T47D (cell line): ENCODE measurements at regions not wholly inside any gene's neighbourhood (a gene's known extent, or its start where the extent isn't known, plus 50 kb on each side); places are given as distances from the start of the nearest gene placed in this dataset.

ENCODE experiments used
- DNase-seq, 2 experiments: peaks; one replicate each; pipeline versions ENCODE4 v3.0.0 to v3.0.0-alpha.2; 2011 to 2012; ENCODE audit warnings: low read depth in 1 of 2, low spot score in 1 of 2
- JUND ChIP-seq: IDR thresholded peaks from 2 replicates; pipeline ENCODE4 v1.6.1; 2012; ENCODE audit warnings: low read depth
- in situ Hi-C: cut with HindIII; loops from 2 replicates; pipeline ENCODE4 v1.10.0; 2016; ENCODE audit warnings: low sequenced_read_pairs, low pct_unique_long_range_greater_than_20kb

DNA sequence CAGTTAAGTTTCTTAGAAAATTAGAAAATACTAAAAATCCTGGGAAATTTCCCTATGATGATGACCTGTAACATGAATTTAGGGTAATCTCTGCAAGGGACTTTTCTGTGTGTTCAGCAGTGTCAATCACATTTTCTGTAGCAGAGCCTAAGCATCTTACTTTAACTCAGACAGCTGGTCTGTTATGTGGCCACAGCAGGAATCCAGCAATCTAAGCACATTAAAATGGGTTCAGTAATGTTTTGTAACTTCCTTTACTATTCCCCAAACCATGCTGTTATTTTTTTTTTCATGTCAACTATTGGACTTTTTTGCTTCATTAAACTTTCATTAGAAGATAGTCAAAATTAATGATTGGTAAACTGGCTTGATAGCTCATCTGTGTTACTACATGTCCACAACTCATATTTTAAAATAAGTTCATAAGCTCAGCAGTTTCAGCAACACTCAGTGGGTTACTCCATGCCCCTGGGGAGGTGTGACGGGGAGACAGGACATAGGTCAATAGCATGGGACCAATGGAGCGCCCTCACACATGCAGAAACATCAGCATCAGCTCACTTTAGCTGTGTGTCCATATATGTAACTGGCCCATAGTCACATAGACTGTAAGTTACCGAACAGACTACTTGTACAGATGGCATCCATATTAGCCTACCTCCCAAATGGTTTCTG is 168.0 kb upstream of the PACRGL start:
- TF ChIP-seq JUND = no peak
- DNase-seq = no peak
- in situ Hi-C loops = no loop called here

DNA sequence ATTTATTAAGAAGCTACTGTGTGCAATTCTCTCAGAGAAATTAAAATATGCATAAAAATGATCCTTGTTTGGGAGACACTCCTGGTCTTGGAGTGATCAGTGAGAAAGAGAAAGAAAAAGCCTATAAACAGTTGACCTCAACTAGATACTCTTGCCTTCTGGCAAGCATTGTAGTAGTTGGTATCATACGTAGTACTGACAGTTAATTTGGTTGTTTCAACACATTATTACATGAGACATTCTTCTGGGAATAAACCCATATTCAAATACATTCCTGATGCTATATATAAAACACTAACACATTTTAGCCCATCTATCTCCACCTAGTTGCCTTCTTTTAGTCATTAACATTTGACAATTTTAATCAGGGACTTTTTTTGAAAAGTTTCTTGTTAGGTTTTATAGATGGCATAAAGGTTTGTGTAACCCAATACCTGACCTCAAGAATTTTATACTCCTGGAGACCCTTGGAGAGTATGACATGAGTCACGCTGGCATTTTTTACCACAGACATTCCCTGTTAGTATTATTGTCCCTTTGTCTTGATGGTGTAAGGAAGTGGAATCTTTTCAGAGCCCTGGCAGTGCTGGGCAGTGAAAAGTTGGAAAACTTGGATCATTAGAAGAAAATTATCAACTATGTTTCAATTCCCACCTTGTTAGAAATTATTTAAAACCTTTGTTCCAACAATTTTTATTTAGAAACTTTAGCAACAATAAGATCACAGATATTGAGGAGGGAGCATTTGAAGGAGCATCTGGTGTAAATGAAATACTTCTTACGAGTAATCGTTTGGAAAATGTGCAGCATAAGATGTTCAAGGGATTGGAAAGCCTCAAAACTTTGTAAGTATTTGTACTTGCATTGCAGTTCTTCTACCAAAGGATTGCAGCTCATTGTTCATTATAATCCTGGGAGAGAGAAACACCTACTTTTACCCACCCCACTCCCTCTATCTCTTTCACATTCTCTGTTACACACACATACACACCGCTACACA is 167.1 kb upstream of the PACRGL start:
- in situ Hi-C loops = no loop called here
- DNase-seq = no peak
- TF ChIP-seq JUND = no peak

DNA sequence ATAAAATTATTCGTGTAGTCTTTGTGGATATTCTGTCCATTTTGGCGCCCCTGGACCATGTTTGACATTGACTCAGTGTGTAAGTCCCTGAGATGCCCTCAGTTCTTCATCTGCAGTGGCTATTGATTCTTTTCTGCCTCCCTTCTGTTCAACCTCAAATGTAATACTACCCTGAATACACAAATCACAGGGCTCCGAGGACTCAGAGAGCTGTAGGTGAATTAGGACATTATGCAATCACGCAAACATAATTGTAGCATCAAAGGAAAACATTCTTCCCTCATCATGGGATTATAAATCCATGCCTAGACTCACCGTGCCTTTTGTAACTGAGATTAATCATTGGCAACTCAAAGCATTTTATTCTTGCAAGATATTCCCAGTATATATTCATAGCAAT is 161.4 kb upstream of the PACRGL start:
- TF ChIP-seq JUND = no peak
- in situ Hi-C loops = no loop called here
- no peak for DNase-seq

DNA sequence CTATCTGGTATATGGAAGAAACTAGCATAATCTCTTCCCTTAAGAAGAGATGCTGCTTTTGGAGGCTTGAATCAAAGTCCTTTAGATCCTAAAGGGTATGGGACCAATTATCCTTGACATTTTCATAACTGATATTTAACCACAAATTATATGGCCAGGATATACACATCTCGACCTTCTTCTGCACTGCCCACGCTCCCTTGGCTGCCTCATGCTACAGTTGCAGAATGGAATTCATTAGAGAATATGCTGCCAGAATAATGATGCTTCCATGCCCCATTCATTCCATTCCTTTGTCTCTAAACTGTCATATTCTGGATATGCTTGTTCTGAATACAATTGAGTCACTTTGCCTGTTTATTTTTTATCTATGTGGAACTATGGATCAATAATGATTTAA is 157.1 kb upstream of the PACRGL start:
- no peak for DNase-seq
- in situ Hi-C loops = no loop called here
- TF ChIP-seq JUND = no peak

DNA sequence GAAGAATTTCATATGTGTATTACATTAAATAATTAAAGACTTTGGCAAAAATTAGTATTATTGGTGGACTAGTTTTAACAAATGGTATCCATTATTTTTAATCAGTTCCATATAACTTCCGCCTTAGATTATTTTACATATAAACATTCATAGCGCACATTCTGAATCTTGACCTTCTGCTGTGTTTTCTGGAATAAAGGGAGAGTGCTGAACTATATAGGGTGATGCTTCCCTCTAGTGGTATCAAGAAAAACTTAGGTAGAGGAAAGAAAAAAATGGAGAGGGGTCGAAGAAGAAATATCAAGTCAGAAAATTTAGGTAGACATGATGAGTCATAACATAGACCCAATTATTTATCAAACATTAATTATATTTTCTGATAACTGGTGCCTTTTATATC is 155.6 kb upstream of the PACRGL start:
- no peak for TF ChIP-seq JUND
- in situ Hi-C loops = no loop called here
- DNase-seq = peak in 1 of 2 experiments; percentile 46

DNA sequence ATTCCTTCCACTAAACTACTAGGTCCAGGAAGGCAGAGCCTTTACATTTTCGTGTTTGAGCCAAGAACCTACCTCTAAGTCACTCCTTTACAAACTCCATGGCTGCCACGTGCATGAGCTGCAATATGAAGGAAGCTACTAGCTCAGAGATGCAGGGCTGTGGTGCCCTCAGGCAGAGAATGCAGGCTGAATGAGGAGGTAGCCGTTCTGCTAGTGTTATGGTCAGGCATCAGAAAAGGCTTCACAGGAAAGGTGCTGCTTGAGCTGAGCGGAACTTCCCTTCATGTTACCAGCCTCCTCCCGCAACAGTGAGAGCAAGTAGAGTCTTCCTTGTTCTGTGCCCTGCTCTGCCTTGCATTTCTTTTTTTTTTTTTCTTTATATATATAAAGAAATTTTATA is 148.3 kb upstream of the PACRGL start:
- no peak for DNase-seq
- no peak for TF ChIP-seq JUND
- in situ Hi-C loops = no loop called here

DNA sequence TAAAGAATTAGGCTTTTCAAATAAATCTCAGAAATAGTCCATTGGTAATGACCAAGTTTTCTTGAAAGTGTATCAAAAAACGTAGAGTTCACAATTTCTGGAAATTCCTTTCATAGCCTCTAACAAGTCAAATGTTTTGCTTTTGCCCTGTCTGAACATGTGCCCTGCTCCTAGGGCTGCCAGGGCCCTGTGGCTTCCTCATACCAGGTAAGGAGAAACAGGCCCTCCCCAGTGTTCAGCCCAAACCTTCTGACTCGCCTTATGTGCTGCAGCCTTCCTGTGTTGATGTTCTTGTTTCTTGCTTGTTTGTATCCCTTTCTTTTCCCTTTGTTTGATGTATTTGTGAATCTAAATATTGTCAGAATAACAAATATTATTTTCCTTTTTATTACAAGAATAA is 146.1 kb upstream of the PACRGL start:
- no peak for DNase-seq
- in situ Hi-C loops = no loop called here
- TF ChIP-seq JUND = no peak

DNA sequence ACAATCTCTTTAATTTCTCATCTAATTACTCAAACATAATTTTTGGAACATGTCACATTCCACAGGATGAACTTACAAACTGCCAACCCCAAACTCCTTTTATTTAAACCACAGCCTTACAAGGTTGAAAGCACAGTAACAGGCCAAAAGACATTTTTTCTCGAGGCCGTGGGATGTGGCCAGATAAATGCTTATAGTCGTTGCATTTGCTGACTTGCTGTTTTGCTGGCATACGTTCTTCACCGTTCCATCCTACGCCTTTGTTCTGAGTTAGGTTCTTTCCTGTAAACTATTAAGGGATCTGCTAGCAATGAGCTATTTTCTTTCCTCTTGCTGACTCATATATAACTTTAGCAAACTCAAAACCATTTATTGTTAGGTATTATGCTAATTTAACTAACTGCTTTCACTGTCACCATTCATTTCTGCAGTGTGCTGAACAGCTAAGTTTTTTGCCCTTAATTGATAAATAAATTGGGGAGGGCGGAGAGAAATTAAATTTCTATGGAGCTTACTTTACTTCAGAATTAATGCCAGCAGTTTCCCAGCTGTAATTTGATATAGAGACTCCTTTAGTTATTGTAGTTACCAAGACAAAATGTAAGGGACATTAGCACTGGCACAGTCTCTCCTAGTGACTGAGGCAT is 135.1 kb upstream of the PACRGL start:
- no peak for DNase-seq
- in situ Hi-C loops = no loop called here
- no peak for TF ChIP-seq JUND

DNA sequence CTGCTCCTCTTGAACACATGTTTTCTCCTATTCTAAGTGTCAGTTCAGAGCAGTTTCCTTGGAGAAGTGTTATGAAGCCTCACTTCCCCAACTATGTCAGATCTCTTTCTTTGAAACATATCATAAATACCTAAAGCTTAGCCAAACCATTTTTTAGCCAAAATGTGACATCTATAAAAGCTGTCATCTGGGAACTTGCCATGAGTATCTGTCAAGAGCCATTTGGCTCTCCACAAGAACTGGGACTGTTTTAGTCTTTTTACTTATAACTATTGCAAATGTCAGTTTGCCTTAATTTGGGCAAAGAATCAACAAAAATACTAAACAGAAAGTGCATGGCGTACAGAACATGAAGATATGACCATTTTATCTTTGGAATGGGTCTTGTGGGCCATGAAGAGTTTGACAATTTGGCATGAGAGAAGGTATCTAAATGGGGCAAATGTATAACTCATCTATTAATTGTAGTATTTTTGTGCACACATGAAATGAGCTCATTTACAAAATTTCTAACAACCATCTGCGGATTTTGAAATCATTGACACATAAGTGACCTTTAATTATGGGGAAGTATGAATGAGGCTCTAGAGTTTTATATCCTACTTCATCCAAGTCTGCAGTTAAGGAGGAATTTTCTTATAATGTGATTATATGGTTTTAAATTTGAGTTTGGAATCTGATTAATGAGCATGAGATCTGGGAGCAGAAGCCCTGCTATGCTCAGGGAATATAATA is 129.1 kb upstream of the PACRGL start:
- in situ Hi-C loops = no loop called here
- TF ChIP-seq JUND = no peak
- DNase-seq = no peak

DNA sequence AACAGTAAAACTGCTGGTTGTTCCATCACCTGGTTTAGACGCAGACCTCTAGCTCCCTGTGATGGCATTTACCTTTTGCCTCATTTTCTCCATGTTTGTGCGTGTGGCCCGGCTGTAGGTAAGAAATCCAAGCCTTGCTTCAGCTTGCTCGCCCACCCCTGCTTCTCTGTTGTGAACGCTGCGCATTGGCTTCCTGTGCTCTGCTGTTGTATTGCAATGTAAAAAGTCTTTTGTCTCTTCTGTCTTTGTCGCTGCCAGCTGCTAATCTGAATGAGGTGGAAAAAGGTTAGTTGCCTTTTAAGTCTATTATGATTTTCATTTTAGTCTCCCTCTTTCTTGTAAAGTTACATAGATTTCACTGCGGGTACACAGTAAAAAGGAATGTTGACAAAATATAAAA is 127.3 kb upstream of the PACRGL start:
- no peak for DNase-seq
- in situ Hi-C loops = no loop called here
- TF ChIP-seq JUND = no peak

DNA sequence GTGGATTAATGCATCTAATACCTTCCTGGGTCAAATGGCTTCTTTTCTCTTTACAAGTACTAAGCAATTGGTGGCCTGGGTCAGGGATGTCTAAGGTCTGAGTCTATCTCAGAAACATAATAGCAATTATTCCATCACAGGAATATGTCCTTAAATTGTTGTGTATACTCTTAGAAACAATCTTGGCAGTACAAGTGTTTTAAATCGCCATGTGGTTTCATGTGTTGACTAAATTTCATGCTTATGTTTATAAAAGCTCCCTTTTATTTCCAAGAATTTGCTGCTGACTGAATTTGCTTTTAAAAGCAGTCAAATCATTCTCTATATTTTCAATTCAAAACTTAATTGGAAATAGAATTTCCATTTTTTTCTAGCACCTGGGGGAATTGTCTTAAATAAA is 125.3 kb upstream of the PACRGL start:
- no peak for TF ChIP-seq JUND
- in situ Hi-C loops = no loop called here
- no peak for DNase-seq

DNA sequence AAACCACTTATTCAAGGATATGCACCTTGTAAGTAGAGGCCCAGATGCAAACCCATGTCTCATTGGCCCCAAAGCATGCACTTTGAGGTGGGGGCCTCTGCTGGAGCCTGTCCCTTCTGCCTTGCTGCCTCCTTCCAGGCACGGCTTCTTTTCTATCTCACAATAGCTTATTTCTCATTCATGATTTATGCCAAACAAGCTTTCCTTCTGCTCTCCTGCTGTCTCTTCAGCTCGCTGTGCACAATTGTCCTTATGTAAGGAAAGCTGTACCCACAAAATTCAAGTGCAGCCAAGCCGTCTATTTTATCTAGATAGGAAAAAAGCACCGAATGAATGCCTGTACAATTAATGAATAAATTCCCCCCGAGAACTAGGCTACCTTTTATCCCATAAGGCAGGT is 124.8 kb upstream of the PACRGL start:
- DNase-seq = no peak
- in situ Hi-C loops = no loop called here
- no peak for TF ChIP-seq JUND
